Heart left ventricle (tissue), 13 donors: ENCODE measurements at regions not wholly inside any gene's neighbourhood (a gene's known extent, or its start where the extent isn't known, plus 50 kb on each side); places are given as distances from the start of the nearest gene placed in this dataset.

Experiments
- CTCF ChIP-seq, 12 donors: fragments of 200-600 bp; sonication (generic) in 4 of 12; IDR thresholded peaks; one replicate each; pipeline versions ENCODE4 v1.5.0 to v1.8.0; 2018 to 2022; ENCODE audit warnings: antibody characterized with exemption in 12 of 12, mild to moderate bottlenecking in 5 of 12
- POLR2A ChIP-seq, 2 donors: fragments of 450-650 bp; IDR thresholded peaks; one replicate each; pipeline ENCODE4 v1.6.1; 2017; ENCODE audit warnings: antibody characterized with exemption in 2 of 2, mild to moderate bottlenecking in 2 of 2, moderate library complexity in 2 of 2
- donor health status: ischemic (EF 13 %, LVEDD 7.1; RV severe dilation, severe dysfunction).
- donor health status: DM: no; HTN: yes; CAD: no.
- donor health status: DM: no; HTN: no; CAD: no.
- donor health status: ischemic (EF 25% LVEDD 6.9; RV normal size, moderate dysfunction).
- donor health status: ischemic (EF 25% LVEDD 5.7; RV mildly dilated, moderate dysfunction).
- donor health status: ischemic (EF 35%, LVEDD 5.7; RV mildly dilated, moderate dysfunction).
- donor health status: nonischemic (EF 11% LVEDD 7.7; RV severe dilation, severe dysfunction).
- donor health status: DM: yes; HTN: yes; CAD: no.
- donor health status: PGD.
- donor health status: ischemic (EF 29% LVEDD 5.4; RV normal size, mild dysfunction).
- donor health status: nonischemic (EF 23%, LVEDD 6.1; RV moderate dilation, normal function).

DNA sequence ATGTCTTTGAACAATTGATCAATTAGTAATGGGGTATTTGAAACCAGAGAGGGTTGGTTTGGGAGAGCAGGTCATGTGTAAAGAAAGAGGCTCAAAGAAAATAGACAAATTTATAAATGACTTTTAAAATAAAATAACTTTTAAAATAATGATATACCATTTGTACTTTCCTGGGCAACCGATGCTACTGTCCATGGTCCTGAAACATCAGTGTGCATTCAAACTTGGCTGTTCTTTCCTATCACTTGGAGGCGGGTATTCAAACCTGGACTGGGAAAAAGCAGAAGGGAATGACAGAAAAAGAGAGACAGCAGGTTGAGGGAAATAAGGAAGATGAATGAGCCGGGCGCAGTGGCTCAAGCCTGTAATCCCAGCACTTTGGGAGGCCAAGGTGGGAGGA is 1446.4 kb upstream of the WWC1 start:
- TF ChIP-seq CTCF (IDR thresholded peaks at IDR 0.05) (no peak), POLR2A (IDR thresholded peaks at IDR 0.05) (no peak)
